ENCODE measurements at regions not wholly inside any gene's neighbourhood (a gene's known extent, or its start where the extent isn't known, plus 50 kb on each side); places are given as distances from the start of the nearest gene placed in this dataset.

GRCh38 chrX:94744786-94745185 lies 1070.8 kb downstream of the FAM133A start:
- TF ChIP-seq CTCF (IDR thresholded peaks at IDR 0.05): no peak
- no peak for TF ChIP-seq POLR2A (IDR thresholded peaks at IDR 0.05)
